Liver (tissue), 8 donors: ENCODE measurements at regions not wholly inside any gene's neighbourhood (a gene's known extent, or its start where the extent isn't known, plus 50 kb on each side); places are given as distances from the start of the nearest gene placed in this dataset.

ENCODE experiments used
- DNase-seq: peaks from one replicate; pipeline ENCODE4 v3.0.0-alpha.2; 2017; ENCODE audit warnings: low spot score
- H3K27ac ChIP-seq, 2 donors: one replicate each; pipeline ENCODE4 v1.7.0; 2013; ENCODE audit warnings: inconsistent platforms in 2 of 2, low read length in 2 of 2, control low read depth in 1 of 2, low read depth in 1 of 2, mild to moderate bottlenecking in 1 of 2
- H3K27me3 ChIP-seq, 4 donors: one replicate each; pipeline versions ENCODE4 v1.6.1 to v1.7.0; 2013; ENCODE audit warnings: low read length in 3 of 4, inconsistent platforms in 1 of 4, mild to moderate bottlenecking in 1 of 4, moderate library complexity in 1 of 4; ENCODE audit not compliant: control insufficient read depth in 4 of 4, insufficient read depth in 4 of 4
- H3K36me3 ChIP-seq, 4 donors: one replicate each; pipeline versions ENCODE4 v1.6.1 to v1.7.0; 2013; ENCODE audit warnings: low read length in 3 of 4, mild to moderate bottlenecking in 3 of 4, low read depth in 1 of 4, moderate library complexity in 1 of 4; ENCODE audit not compliant: control insufficient read depth in 4 of 4, insufficient read depth in 3 of 4
- H3K4me1 ChIP-seq, 4 donors: one replicate each; pipeline versions ENCODE4 v1.6.1 to v1.7.0; 2013; ENCODE audit warnings: low read length in 3 of 4, mild to moderate bottlenecking in 3 of 4, moderate library complexity in 1 of 4; ENCODE audit not compliant: control insufficient read depth in 4 of 4, insufficient read depth in 4 of 4
- H3K4me3 ChIP-seq, 3 donors: one replicate each; pipeline versions ENCODE4 v1.6.1 to v1.7.0; 2013; ENCODE audit warnings: low read length in 3 of 3, control low read depth in 1 of 3, low read depth in 1 of 3, mild to moderate bottlenecking in 1 of 3
- H3K9ac ChIP-seq, 2 donors: one replicate each; pipeline ENCODE4 v1.7.0; 2013; ENCODE audit warnings: low read length in 2 of 2, mild to moderate bottlenecking in 2 of 2, moderate library complexity in 2 of 2, control low read depth in 1 of 2, low read depth in 1 of 2
- H3K9me3 ChIP-seq, 4 donors: one replicate each; pipeline versions ENCODE4 v1.6.1 to v1.7.0; 2013; ENCODE audit warnings: low read length in 3 of 4; ENCODE audit not compliant: control insufficient read depth in 4 of 4
- EGR1 ChIP-seq, 2 donors: IDR thresholded peaks; 2 replicates each; pipeline ENCODE4 v1.6.1; 2016 to 2018; ENCODE audit warnings: antibody characterized with exemption in 2 of 2, low read depth in 2 of 2
- FOXA1 ChIP-seq: IDR thresholded peaks from 2 replicates; pipeline ENCODE4 v1.6.1; 2016; ENCODE audit warnings: antibody characterized with exemption
- FOXA2 ChIP-seq: IDR thresholded peaks from 2 replicates; pipeline ENCODE4 v1.6.1; 2016; ENCODE audit warnings: antibody characterized with exemption
- GABPA ChIP-seq, 2 donors: IDR thresholded peaks in 1 of 2; conservative IDR thresholded peaks in 1 of 2; 2 replicates each; pipeline ENCODE4 v1.6.1; 2016; ENCODE audit warnings: antibody characterized with exemption in 2 of 2, mild to moderate bottlenecking in 1 of 2, moderate library complexity in 1 of 2
- HNF4A ChIP-seq, 2 donors: conservative IDR thresholded peaks; 2 replicates each; pipeline ENCODE4 v1.6.1; 2016; ENCODE audit warnings: antibody characterized with exemption in 2 of 2, mild to moderate bottlenecking in 2 of 2
- HNF4G ChIP-seq: IDR thresholded peaks from 2 replicates; pipeline ENCODE4 v1.6.1; 2016; ENCODE audit warnings: antibody characterized with exemption
- JUND ChIP-seq, 2 donors: IDR thresholded peaks; 2 replicates each; pipeline ENCODE4 v1.6.1; 2016; ENCODE audit warnings: antibody characterized with exemption in 2 of 2
- NR2F2 ChIP-seq: IDR thresholded peaks from 2 replicates; pipeline ENCODE4 v1.6.1; 2016; ENCODE audit warnings: antibody characterized with exemption
- REST ChIP-seq: IDR thresholded peaks from 2 replicates; pipeline ENCODE4 v1.6.1; 2016; ENCODE audit warnings: antibody characterized with exemption, mild to moderate bottlenecking
- RXRA ChIP-seq, 2 donors: IDR thresholded peaks; 2 replicates each; pipeline ENCODE4 v1.6.1; 2017 to 2018; ENCODE audit warnings: antibody characterized with exemption in 2 of 2, mild to moderate bottlenecking in 1 of 2
- SP1 ChIP-seq: IDR thresholded peaks from 2 replicates; pipeline ENCODE4 v1.6.1; 2018; ENCODE audit warnings: antibody characterized with exemption, mild to moderate bottlenecking
- TAF1 ChIP-seq: conservative IDR thresholded peaks from 2 replicates; pipeline ENCODE4 v1.6.1; 2016; ENCODE audit warnings: antibody characterized with exemption, mild to moderate bottlenecking
- YY1 ChIP-seq: IDR thresholded peaks from 2 replicates; pipeline ENCODE4 v1.6.1; 2016; ENCODE audit warnings: antibody characterized with exemption, mild to moderate bottlenecking
- WGBS: extraction: QIAGEN DNeasy Blood & Tissue Kit; methylation state at CpG from one replicate; pipeline ENCODE4 v1.1.7; 2013; 5-methylcytosine and 5-hydroxymethylcytosine counted together
- TF ChIP-seq, protein P1 (sequence below): IDR thresholded peaks from 2 replicates; pipeline ENCODE4 v1.6.1; 2016; ENCODE audit warnings: antibody characterized with exemption
- TF ChIP-seq, protein P2 (sequence below): IDR thresholded peaks from 2 replicates; pipeline ENCODE4 v1.6.1; 2016; ENCODE audit warnings: antibody characterized with exemption
- TF ChIP-seq, protein P3 (sequence below): IDR thresholded peaks from 2 replicates; pipeline ENCODE4 v1.6.1; 2016; ENCODE audit warnings: antibody characterized with exemption
- TF ChIP-seq, protein P4 (sequence below): fragments of 150-350 bp; IDR thresholded peaks from 2 replicates; pipeline ENCODE4 v1.5.1; 2017; ENCODE audit warnings: improper control_type of control experiment, low read depth, low read length; ENCODE audit not compliant: missing input control
- donor health status: healthy.
- donor health status: healthy.
- donor health status: healthy.
- donor health status: healthy.
- donor health status: healthy.

- TF ChIP-seq TAF1: no peak
- no peak for TF ChIP-seq HNF4G
- no peak for TF ChIP-seq SP1
- TF ChIP-seq GABPA (IDR thresholded peaks at IDR 0.05 in 1 of 2, conservative IDR thresholded peaks at IDR 0.05 in 1 of 2): no peak
- TF ChIP-seq, protein P1, sequence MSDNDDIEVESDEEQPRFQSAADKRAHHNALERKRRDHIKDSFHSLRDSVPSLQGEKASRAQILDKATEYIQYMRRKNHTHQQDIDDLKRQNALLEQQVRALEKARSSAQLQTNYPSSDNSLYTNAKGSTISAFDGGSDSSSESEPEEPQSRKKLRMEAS: no peak
- TF ChIP-seq, protein P2, sequence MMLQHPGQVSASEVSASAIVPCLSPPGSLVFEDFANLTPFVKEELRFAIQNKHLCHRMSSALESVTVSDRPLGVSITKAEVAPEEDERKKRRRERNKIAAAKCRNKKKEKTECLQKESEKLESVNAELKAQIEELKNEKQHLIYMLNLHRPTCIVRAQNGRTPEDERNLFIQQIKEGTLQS: no peak
- TF ChIP-seq, protein P3, sequence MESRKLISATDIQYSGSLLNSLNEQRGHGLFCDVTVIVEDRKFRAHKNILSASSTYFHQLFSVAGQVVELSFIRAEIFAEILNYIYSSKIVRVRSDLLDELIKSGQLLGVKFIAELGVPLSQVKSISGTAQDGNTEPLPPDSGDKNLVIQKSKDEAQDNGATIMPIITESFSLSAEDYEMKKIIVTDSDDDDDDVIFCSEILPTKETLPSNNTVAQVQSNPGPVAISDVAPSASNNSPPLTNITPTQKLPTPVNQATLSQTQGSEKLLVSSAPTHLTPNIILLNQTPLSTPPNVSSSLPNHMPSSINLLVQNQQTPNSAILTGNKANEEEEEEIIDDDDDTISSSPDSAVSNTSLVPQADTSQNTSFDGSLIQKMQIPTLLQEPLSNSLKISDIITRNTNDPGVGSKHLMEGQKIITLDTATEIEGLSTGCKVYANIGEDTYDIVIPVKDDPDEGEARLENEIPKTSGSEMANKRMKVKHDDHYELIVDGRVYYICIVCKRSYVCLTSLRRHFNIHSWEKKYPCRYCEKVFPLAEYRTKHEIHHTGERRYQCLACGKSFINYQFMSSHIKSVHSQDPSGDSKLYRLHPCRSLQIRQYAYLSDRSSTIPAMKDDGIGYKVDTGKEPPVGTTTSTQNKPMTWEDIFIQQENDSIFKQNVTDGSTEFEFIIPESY: no peak
- TF ChIP-seq JUND (IDR thresholded peaks at IDR 0.05): no peak
- TF ChIP-seq NR2F2: no peak
- TF ChIP-seq, protein P4, sequence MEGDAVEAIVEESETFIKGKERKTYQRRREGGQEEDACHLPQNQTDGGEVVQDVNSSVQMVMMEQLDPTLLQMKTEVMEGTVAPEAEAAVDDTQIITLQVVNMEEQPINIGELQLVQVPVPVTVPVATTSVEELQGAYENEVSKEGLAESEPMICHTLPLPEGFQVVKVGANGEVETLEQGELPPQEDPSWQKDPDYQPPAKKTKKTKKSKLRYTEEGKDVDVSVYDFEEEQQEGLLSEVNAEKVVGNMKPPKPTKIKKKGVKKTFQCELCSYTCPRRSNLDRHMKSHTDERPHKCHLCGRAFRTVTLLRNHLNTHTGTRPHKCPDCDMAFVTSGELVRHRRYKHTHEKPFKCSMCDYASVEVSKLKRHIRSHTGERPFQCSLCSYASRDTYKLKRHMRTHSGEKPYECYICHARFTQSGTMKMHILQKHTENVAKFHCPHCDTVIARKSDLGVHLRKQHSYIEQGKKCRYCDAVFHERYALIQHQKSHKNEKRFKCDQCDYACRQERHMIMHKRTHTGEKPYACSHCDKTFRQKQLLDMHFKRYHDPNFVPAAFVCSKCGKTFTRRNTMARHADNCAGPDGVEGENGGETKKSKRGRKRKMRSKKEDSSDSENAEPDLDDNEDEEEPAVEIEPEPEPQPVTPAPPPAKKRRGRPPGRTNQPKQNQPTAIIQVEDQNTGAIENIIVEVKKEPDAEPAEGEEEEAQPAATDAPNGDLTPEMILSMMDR: no peak
- TF ChIP-seq FOXA1: no peak
- TF ChIP-seq REST: no peak
- TF ChIP-seq YY1: no peak
- H3K4me3 ChIP-seq: no peak overlapping the region
- no peaks in the 10 kb centered on the region for H3K27me3 ChIP-seq
- no peaks in the 10 kb centered on the region for H3K9me3 ChIP-seq
- no peaks in the 10 kb centered on the region for H3K4me1 ChIP-seq
- 52% methylated on average over 2 of the region's 2 CpGs for WGBS
- H3K36me3 ChIP-seq: no peaks in the 10 kb centered on the region
- H3K27ac ChIP-seq: no peak overlapping the region
- H3K9ac ChIP-seq: no peak overlapping the region
- DNase-seq: no peak
Measured at GRCh38 chr4:31807036-31807435, 1086.9 kb downstream of the PCDH7 start.

GRCh38 chr4:31844350-31844749 is 1124.2 kb downstream of the PCDH7 start:
- WGBS: 81% methylated on average over 1 of the region's 1 CpG
- Histone ChIP-seq H3K9ac (no peak overlapping the region), H3K36me3 (no peaks in the 10 kb centered on the region), H3K27me3 (peaks cover 0 to 2% (median 0%) of the 10 kb centered on the region in 4 donors), H3K27ac (no peak overlapping the region), H3K9me3 (peaks cover 0 to 4% (median 0%) of the 10 kb centered on the region in 4 donors), H3K4me3 (no peak overlapping the region), H3K4me1 (no peaks in the 10 kb centered on the region)
- DNase-seq: no peak
- TF ChIP-seq, protein P1: no peak
- TF ChIP-seq FOXA2 (no peak), YY1 (no peak), RXRA (IDR thresholded peaks at IDR 0.05) (no peak), EGR1 (IDR thresholded peaks at IDR 0.05; ENCODE audit: low read depth in 2 of 2) (no peak), GABPA (IDR thresholded peaks at IDR 0.05 in 1 of 2, conservative IDR thresholded peaks at IDR 0.05 in 1 of 2) (no peak), HNF4A (conservative IDR thresholded peaks at IDR 0.05) (no peak), NR2F2 (no peak), FOXA1 (no peak), HNF4G (no peak), REST (no peak), JUND (IDR thresholded peaks at IDR 0.05) (no peak), SP1 (no peak)
- TF ChIP-seq, protein P3: no peak
- TF ChIP-seq, protein P2: no peak
